ENCODE measurements at regions not wholly inside any gene's neighbourhood (a gene's known extent, or its start where the extent isn't known, plus 50 kb on each side); places are given as distances from the start of the nearest gene placed in this dataset.
"Not testable (repeated sequence)": the region's sequence is repeated elsewhere in the genome, so short reads cannot be mapped to it uniquely, and the experiment has no call there.

GRCh38 chr7:1349351-1349761 lies 109.9 kb downstream of the MICALL2 start:
- H3K4me3 ChIP-seq (ENCODE audit: low read depth, low read length) = no peak overlapping the region
- no peak for TF ChIP-seq CTCF (IDR thresholded peaks at IDR 0.05; ENCODE audit: low read depth, low read length)

DNA sequence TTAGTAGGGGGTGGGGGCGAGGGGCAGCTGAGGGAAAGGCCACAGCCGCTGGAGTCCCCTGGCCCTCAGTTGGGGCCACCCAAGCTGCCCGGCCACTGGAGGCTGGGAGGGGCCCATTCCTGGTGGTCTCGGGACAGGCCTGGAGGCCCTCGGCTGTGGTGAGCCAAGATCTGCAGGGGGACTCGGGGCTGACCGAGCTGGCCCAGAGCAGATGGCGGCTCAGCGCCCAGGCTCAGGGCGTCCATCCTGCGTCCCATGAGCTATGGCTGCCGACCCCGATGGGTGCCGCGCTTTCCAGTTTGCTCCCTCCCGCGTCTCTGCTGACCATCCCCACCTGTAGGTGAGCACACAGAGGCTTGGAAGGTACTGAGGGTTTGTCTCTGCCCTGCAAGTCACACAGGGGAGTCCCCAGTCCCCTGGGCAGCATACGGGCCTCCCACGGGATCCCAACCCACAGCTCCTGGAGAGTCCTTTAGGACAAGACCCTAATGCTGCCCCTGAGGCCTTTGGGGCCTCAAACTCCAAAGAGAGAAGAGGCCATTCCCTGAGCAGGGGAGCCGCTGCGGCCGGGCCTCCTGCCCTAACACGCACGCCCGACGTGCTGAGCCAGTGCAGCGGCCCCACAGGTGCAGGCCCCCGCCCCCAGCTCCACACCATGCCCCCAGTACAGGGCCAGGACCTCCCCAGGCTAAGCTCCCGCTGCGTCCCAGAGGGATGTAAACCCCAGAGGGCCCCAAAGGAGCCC lies 107.2 kb downstream of the MICALL2 start:
- no peak for TF ChIP-seq CTCF (IDR thresholded peaks at IDR 0.05; ENCODE audit: low read depth, low read length)
- no peak overlapping the region for H3K4me3 ChIP-seq (ENCODE audit: low read depth, low read length)

- H3K4me3 ChIP-seq (ENCODE audit: low read depth, low read length) = no peak overlapping the region
- TF ChIP-seq CTCF (IDR thresholded peaks at IDR 0.05; ENCODE audit: low read depth, low read length) = no peak
Observed at GRCh38 chr7:1352656-1353271, 106.5 kb downstream of the MICALL2 start.

- no peak for TF ChIP-seq CTCF (IDR thresholded peaks at IDR 0.05; ENCODE audit: low read depth, low read length)
Observed at GRCh38 chr7:1354661-1355567, 104.4 kb downstream of the MICALL2 start.

GRCh38 chr7:1355568-1356340 lies 103.5 kb downstream of the MICALL2 start:
- TF ChIP-seq CTCF (IDR thresholded peaks at IDR 0.05; ENCODE audit: low read depth, low read length) = no peak
- no peak overlapping the region for H3K4me3 ChIP-seq (ENCODE audit: low read depth, low read length)

More at GRCh38 chr7:1354661-1355567, 104.4 kb downstream of the MICALL2 start:
- H3K4me3 ChIP-seq (ENCODE audit: low read depth, low read length) = no peak overlapping the region

DNA sequence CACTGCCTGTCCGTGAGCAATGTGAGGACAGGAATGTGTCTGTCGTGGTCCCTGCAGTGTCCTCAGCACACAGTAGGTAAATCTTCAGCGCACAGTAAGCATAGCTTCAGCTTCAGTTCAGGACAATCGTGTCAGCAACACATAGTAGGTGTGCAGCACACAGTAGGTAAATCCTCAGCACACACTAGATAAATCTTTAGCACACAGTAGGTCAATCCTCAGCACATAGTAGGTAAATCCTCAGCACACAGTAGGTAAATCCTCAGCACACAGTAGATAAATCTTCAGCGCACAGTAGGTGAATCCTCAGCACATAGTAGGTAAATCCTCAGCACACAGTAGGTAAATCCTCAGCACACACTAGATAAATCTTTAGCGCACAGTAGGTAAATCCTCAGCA lies 102.4 kb downstream of the MICALL2 start:
- H3K4me3 ChIP-seq (ENCODE audit: low read depth, low read length) = not testable (repeated sequence)

GRCh38 chr7:1357260-1357600 lies 102.0 kb downstream of the MICALL2 start:
- not testable (repeated sequence) for H3K4me3 ChIP-seq (ENCODE audit: low read depth, low read length)

Data from WI38 (cell line).